DMS114 treated with DMSO at 0.1 percent for 48 hours (cell line): ENCODE measurements at regions not wholly inside any gene's neighbourhood (a gene's known extent, or its start where the extent isn't known, plus 50 kb on each side); places are given as distances from the start of the nearest gene placed in this dataset.

Experiments used
- DNase-seq: peaks from one replicate; lab custom pipeline; 2025; ENCODE audit not compliant: unreplicated experiment; lab: John Stamatoyannopoulos, UW

DNA sequence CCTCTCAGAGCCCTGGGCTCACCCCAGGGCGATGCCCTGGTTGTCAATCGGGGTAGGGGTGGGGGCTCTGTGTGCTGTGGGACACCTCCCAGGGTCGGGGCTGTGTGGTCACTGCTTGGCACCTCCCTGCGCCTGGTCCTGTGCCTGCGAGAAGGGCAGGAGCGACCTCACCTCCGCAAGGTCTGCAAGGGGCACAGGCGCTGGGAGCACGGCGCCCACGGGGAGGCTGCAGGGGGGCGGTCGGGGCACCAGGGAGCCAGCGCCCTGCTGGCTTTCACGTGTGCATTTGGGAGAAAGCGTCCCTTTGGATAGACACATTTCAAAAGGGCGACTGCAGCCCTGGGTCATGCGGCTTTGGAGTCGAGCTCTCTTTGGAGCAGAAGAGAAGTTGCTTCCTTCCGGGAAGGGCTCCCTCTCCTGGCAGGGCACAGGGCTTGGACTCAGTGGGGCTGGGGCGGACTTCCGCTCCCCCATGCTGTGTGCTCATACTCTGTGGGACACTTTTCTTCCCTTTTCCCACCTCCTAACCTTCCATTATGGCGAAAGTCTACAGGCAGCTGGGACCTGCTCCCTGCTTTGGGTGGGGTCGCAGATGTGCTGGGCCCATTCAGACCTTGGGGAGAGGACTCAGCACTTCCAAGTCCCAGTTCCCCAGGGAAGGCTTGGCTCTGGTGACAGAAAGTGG is 52.9 kb upstream of the SLC28A3 start:
- no peak for DNase-seq

DNA sequence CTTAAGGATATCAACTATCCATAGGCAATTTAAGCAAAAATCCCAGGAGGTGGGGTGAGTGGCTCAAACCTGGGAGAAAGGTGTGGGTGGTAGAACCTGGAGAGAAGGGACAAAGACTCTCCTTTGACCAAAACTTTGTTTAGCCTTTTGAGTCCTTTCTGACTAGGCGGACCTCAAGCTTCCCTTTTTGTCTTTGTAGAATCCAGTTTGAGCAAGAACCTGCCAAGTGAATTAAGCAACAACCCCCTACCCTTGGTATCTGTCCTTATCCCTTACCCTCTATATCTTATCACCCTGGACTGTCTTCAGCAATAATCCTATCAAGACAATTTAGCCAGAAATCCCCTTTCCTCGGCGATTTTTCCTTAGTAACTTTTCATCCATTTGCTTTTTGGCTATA is 53.5 kb upstream of the SLC28A3 start:
- no peak for DNase-seq

DNA sequence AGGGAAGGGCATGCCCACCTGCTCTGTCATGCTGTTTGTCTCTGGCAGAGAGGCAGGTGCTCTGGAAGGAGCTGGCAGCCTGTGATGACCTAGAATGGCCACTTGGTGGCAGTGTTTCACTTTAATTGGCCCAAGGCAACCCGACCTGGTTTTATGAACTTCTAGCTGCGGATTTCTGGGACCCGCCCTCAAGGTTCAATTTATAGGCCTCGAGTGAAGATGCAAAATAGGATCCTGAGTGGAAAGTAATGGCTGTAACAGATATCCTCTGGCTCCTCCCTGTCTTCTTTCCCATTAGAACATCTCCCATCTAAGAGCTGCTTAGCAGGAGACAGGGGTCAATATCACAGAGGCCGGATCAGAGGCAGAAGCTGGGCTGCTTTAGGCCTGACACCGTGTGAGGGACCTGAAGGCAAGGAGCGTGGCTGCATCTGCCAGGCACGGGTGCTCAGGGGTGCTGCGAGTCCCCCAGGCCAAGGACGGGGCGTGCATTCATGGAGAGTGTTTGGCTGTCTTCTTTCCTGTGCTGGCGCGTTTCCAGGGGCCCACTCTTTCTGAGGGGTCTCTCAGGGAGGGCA is 56.7 kb upstream of the SLC28A3 start:
- peak; percentile 33 for DNase-seq

GRCh38 chr9:84397822-84398221 is 57.3 kb upstream of the SLC28A3 start:
- no peak for DNase-seq

- DNase-seq: no peak
These were observed 62.0 kb upstream of the SLC28A3 start for GRCh38 chr9:84402517-84402916.

DNA sequence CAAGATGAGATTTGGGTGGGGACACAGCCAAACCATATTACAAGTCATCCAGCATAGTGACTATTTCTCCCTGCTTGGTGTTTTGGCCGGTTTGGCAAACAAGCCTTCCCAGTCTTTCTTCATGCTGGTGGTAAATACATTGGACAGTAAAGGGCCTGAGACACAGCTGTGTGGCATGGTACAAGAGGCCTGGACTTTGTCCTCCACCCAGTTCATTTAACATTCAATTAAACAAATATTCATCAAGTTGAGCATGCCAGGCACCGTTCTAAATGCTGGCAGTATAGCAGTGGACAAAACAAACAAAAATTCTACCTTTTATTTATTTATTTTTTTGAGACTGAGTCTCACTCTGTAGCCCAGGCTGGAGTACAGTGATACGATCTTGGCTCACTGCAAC is 62.7 kb upstream of the SLC28A3 start:
- no peak for DNase-seq

GRCh38 chr9:84404095-84404686 is 63.6 kb upstream of the SLC28A3 start:
- DNase-seq: no peak

DNA sequence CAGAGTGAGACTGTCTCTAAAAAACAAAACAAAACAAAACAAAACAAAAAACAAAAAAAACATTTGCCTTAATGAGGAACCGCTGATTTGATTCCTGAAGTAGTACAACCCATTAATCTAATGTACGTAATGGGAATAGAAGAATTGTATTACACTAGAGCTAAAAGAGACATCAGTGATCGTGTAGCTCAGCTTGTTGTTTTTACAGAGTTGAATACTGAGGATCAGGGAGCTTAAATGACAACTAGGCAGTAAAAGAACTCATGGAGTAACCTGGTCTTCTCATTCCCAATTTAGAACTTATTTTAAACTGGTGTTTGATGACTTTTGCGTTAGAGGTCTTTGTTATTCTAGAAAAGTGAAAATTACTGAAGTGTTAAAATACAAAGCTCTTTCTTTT is 65.1 kb upstream of the SLC28A3 start:
- no peak for DNase-seq

- no peak for DNase-seq
These were observed 67.9 kb upstream of the SLC28A3 start for GRCh38 chr9:84408416-84408815.

DNA sequence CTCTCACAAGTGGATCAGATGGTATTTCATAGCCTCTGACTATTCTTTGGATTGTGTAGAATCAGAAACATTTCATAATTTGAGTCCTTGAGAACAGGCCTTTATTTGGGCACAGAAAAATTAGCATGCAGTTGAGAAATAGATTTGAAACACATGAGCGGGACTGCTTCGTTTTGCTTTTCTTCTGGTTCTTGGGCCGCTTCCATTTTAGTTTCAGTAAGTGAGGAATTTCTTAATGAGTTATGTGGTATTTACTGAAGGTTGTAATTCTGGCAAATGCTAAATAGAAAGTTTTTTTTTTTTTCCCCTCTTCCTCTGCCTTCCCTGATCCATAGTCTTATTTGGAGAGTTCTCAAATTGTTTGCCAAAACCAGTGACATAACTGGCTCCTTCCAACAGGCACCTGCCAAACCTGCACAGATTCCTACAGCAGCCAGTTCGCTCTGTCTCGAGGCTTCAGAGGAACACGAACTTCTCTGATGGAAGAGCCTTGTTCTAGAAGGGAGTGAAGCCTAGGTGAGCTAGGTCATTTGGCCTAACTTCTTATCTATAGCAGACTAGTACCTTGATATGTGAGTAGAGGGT is 71.2 kb upstream of the SLC28A3 start:
- no peak for DNase-seq

- no peak for DNase-seq
These were observed 72.1 kb upstream of the SLC28A3 start for GRCh38 chr9:84412654-84413053.

- DNase-seq: no peak
These were observed 72.7 kb upstream of the SLC28A3 start for GRCh38 chr9:84413301-84413700.

DNA sequence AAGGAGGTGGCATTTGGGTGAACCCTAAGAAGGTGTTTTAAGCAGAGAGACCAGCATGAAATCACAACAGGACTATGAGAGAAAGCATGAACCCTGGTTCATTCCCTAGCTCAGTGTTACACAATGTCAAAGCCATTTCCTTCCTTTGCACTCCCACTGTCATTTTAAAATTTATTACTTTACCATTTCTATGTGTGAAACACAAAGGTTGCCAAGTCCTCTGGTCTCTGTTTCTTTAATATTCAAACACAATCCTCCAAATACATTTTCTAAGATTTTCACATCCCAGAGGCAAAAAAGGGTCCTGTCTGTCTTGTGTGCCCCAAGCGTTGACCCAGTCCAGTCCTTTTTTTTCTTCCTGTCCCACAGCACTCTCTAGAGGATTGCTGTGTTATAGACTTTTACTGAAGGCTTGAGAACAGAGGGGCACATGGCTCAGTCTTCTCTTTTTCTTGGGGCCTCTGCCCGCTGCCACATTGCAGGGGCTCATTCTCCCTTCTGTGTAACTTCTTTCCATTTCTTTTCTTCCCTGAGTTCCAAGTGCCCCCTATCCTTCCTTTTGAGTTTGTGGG is 78.6 kb upstream of the SLC28A3 start:
- no peak for DNase-seq

- DNase-seq: no peak
These were observed 84.4 kb upstream of the SLC28A3 start for GRCh38 chr9:84424931-84425330.

- no peak for DNase-seq
These were observed 92.2 kb upstream of the SLC28A3 start for GRCh38 chr9:84432746-84433145.

GRCh38 chr9:84435902-84436301 is 95.3 kb upstream of the SLC28A3 start:
- DNase-seq: no peak

GRCh38 chr9:84436386-84437109 is 96.0 kb upstream of the SLC28A3 start:
- DNase-seq: no peak

GRCh38 chr9:84438391-84438790 is 97.8 kb upstream of the SLC28A3 start:
- DNase-seq: no peak

GRCh38 chr9:84439250-84439649 is 98.7 kb upstream of the SLC28A3 start:
- no peak for DNase-seq

DNA sequence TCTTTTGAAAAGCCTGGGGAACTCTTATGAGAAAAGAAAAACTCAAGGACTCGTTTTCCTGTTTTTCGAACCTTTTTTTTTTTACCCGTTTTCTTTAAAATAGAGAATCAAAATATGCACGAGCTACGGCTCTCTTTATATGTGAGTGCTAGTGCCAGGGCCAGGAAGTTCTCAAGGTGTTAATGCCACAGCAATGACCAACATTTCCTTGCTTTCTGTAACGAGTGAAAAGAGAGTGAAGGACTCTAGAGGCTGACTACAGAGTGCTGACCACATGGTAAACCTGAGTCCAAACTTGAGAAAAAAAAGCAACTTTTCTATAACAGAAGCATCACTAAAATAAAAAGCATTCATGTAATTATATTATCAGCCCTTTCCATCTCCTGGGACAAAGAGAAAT is 102.2 kb upstream of the SLC28A3 start:
- DNase-seq: no peak

DNA sequence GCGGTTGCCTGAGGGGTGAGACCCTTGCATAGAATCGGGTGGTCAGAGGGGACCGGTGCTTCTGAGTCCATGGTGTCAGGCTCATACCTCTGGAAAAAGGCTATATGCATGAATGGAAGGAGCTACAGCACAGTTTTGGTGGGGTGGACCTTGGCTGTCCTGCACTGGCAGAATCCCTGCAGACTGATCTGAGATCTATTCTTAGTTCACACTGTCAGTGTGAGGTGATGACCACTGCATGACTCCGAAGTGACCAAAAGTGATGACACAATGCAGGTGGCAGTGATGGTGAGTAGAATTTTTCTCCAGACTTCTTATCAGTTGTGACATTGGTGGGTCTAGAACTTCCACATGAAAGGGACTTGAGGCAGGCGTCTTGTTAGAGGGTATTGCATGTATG is 105.2 kb upstream of the SLC28A3 start:
- no peak for DNase-seq
